Sigmoid colon (tissue), 4 donors: ENCODE measurements at regions not wholly inside any gene's neighbourhood (a gene's known extent, or its start where the extent isn't known, plus 50 kb on each side); places are given as distances from the start of the nearest gene placed in this dataset.

Source experiments
- EP300 ChIP-seq, 4 donors: sonication (generic); formaldehyde crosslinking; IDR thresholded peaks; one replicate each; pipeline ENCODE4 v1.6.1; 2017; ENCODE audit warnings: antibody characterized with exemption in 4 of 4
- POLR2A ChIP-seq, 2 donors: fragments of 450-650 bp; IDR thresholded peaks; one replicate each; pipeline ENCODE4 v1.6.1; 2016; ENCODE audit warnings: antibody characterized with exemption in 2 of 2, mild to moderate bottlenecking in 2 of 2, moderate library complexity in 2 of 2
- POLR2AphosphoS5 ChIP-seq, 4 donors: sonication (generic); formaldehyde crosslinking; IDR thresholded peaks; one replicate each; pipeline ENCODE4 v1.6.1; 2017; ENCODE audit warnings: antibody characterized with exemption in 4 of 4
- TF ChIP-seq, protein P1 (sequence below), 4 experiments: fragments of 450-650 bp in 3 of 4; fragments of 200-600 bp in 1 of 4; IDR thresholded peaks; one replicate each; pipeline ENCODE4 v1.5.1; 2016 to 2019; ENCODE audit warnings: antibody characterized with exemption in 4 of 4, mild to moderate bottlenecking in 3 of 4, moderate library complexity in 2 of 4

DNA sequence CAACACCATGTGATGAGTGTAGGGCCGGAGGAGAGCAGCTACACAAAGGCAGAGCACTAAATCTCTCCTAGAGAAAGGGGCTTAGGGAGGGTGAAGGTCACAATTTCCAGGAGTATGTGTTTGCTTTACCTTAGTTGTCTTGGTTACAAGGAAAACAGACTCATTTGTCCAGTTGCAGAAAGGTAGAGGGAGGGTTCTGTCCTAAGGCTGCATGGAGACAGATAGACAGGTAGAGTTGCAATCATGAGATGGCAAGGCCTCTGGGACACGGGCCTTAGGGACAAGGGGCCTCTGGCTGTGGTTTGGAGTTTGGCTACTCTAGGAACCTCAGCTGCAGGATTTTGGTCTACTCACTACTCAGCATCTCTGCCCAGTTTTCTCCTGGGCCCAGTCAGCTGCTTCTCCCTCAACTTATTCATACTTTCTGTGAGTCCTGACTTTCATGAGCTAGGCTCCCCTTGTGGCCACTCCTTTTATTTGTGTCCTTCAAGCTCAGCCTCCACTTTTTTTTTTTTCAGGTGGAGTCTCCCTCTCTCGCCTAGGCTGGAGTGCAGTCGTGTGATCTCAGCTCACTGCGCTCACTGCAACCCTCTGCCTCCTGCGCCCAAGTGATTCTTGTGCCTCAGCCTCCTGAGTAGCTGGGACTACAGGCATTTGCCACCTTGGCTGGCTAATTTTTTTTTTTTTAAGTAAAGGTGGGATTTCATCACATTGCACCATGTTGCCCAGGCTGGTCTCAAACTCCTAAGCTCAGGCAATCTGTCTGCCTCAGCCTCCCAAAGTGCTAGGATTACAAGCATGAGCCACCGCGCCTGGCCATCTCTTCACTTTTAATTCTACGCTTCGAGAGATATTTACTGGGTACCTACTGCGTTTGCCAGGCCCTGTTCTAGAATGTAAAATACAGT is 76.6 kb downstream of the PTPDC1 start:
- TF ChIP-seq, protein P1, sequence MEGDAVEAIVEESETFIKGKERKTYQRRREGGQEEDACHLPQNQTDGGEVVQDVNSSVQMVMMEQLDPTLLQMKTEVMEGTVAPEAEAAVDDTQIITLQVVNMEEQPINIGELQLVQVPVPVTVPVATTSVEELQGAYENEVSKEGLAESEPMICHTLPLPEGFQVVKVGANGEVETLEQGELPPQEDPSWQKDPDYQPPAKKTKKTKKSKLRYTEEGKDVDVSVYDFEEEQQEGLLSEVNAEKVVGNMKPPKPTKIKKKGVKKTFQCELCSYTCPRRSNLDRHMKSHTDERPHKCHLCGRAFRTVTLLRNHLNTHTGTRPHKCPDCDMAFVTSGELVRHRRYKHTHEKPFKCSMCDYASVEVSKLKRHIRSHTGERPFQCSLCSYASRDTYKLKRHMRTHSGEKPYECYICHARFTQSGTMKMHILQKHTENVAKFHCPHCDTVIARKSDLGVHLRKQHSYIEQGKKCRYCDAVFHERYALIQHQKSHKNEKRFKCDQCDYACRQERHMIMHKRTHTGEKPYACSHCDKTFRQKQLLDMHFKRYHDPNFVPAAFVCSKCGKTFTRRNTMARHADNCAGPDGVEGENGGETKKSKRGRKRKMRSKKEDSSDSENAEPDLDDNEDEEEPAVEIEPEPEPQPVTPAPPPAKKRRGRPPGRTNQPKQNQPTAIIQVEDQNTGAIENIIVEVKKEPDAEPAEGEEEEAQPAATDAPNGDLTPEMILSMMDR (IDR thresholded peaks at IDR 0.05) = no peak
- TF ChIP-seq EP300 (IDR thresholded peaks at IDR 0.05) (no peak), POLR2A (IDR thresholded peaks at IDR 0.05) (no peak), POLR2AphosphoS5 (IDR thresholded peaks at IDR 0.05) (no peak)
